H1 (cell line): ENCODE measurements at regions not wholly inside any gene's neighbourhood (a gene's known extent, or its start where the extent isn't known, plus 50 kb on each side); places are given as distances from the start of the nearest gene placed in this dataset.
"Not testable (repeated sequence)": the region's sequence is repeated elsewhere in the genome, so short reads cannot be mapped to it uniquely, and the experiment has no call there.

Source experiments
- ASH2L ChIP-seq: fragments of 200-600, 300-600 bp; sonication (generic); IDR thresholded peaks from one replicate; pipeline ENCODE4 v1.7.1; 2017; ENCODE audit warnings: low read length
- EZH2 ChIP-seq: fragments of 200-600 bp; sonication (generic); IDR thresholded peaks from 2 replicates; pipeline ENCODE4 v1.7.1; 2012; ENCODE audit warnings: low read depth, mild to moderate bottlenecking, moderate library complexity, low read length, inconsistent platforms; ENCODE audit not compliant: severe bottlenecking
- JUND ChIP-seq: IDR thresholded peaks from 2 replicates; pipeline ENCODE4 v1.6.1; 2011; ENCODE audit warnings: mild to moderate bottlenecking, improper control_type of control experiment, low read length
- SP2 ChIP-seq: IDR thresholded peaks from 2 replicates; pipeline ENCODE4 v1.6.1; 2012; ENCODE audit warnings: mild to moderate bottlenecking, low read length, inconsistent platforms
- ZNF274 ChIP-seq: IDR thresholded peaks from 2 replicates; pipeline ENCODE4 v1.7.0; 2012; ENCODE audit warnings: low read length, borderline replicate concordance; ENCODE audit errors: extremely low read depth
- TF ChIP-seq, protein P1 (sequence below), 3 experiments: IDR thresholded peaks; 1 replicate in 2 of 3; 2 replicates in 1 of 3; pipeline versions ENCODE4 v1.5.1 to v1.6.1; 2011; ENCODE audit warnings: low read length in 3 of 3, mild to moderate bottlenecking in 3 of 3, inconsistent platforms in 2 of 3, low read depth in 1 of 3, moderate library complexity in 1 of 3; ENCODE audit not compliant: insufficient read depth in 1 of 3; ENCODE audit errors: control extremely low read depth in 1 of 3
- TF ChIP-seq, protein P2 (sequence below): IDR thresholded peaks from 2 replicates; pipeline ENCODE4 v1.6.1; 2012; ENCODE audit warnings: low read length, inconsistent platforms

DNA sequence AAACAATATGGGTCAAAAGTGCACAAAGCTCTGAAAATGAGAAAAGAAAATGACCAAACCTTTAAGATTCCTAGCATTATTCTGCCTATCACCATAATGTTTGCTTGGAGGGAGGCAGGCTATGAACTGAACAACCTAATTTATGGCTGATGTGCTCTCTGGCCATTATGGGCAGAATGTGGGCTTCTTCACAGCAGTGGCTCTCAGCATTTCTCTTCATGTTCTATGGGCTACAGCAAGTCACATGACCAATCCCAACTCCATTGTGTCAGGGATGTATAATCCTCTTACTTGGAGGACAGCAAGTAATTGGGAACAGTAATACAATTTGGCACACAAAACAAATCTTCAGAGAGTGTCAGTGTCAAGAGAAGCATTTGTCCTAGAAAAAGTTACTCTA is 90.3 kb upstream of the ZNF658 start:
- not testable (repeated sequence) for TF ChIP-seq ASH2L, SP2, ZNF274, EZH2, JUND
- TF ChIP-seq, protein P1, sequence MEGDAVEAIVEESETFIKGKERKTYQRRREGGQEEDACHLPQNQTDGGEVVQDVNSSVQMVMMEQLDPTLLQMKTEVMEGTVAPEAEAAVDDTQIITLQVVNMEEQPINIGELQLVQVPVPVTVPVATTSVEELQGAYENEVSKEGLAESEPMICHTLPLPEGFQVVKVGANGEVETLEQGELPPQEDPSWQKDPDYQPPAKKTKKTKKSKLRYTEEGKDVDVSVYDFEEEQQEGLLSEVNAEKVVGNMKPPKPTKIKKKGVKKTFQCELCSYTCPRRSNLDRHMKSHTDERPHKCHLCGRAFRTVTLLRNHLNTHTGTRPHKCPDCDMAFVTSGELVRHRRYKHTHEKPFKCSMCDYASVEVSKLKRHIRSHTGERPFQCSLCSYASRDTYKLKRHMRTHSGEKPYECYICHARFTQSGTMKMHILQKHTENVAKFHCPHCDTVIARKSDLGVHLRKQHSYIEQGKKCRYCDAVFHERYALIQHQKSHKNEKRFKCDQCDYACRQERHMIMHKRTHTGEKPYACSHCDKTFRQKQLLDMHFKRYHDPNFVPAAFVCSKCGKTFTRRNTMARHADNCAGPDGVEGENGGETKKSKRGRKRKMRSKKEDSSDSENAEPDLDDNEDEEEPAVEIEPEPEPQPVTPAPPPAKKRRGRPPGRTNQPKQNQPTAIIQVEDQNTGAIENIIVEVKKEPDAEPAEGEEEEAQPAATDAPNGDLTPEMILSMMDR (IDR thresholded peaks at IDR 0.05; ENCODE audit: control extremely low read depth in 1 of 3, insufficient read depth in 1 of 3, low read depth in 1 of 3, low read length in 3 of 3): not testable (repeated sequence)
- TF ChIP-seq, protein P2, sequence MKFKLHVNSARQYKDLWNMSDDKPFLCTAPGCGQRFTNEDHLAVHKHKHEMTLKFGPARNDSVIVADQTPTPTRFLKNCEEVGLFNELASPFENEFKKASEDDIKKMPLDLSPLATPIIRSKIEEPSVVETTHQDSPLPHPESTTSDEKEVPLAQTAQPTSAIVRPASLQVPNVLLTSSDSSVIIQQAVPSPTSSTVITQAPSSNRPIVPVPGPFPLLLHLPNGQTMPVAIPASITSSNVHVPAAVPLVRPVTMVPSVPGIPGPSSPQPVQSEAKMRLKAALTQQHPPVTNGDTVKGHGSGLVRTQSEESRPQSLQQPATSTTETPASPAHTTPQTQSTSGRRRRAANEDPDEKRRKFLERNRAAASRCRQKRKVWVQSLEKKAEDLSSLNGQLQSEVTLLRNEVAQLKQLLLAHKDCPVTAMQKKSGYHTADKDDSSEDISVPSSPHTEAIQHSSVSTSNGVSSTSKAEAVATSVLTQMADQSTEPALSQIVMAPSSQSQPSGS: not testable (repeated sequence)
